Neural progenitor cell (in vitro differentiated cells): ENCODE measurements at regions not wholly inside any gene's neighbourhood (a gene's known extent, or its start where the extent isn't known, plus 50 kb on each side); places are given as distances from the start of the nearest gene placed in this dataset.

Experiments
- DNase-seq: peaks from one replicate; pipeline ENCODE4 v3.0.0-alpha.2; 2016; ENCODE audit warnings: low spot score
- H2AFZ ChIP-seq: fragments of 200-600 bp; sonication (generic); replicated peaks from 2 replicates; pipeline ENCODE4 v1.6.1; 2016; ENCODE audit warnings: antibody characterized with exemption
- H3F3A ChIP-seq: fragments of 200-600 bp; sonication (generic); 2 replicates; pipeline ENCODE4 v1.6.1; 2016; ENCODE audit warnings: antibody characterized with exemption, low read depth
- H3K27ac ChIP-seq: fragments of 200-600 bp; sonication (generic); 2 replicates; pipeline ENCODE4 v1.5.1; 2016; ENCODE audit warnings: mild to moderate bottlenecking
- H3K27me3 ChIP-seq: fragments of 200-600 bp; sonication (generic); 2 replicates; pipeline ENCODE4 v1.6.1; 2016; ENCODE audit warnings: mild to moderate bottlenecking, moderate library complexity
- H3K36me3 ChIP-seq: fragments of 200-600 bp; sonication (generic); 2 replicates; pipeline ENCODE4 v1.5.1; 2016
- H3K4me1 ChIP-seq: fragments of 200-600 bp; sonication (generic); 2 replicates; pipeline ENCODE4 v1.6.1; 2016; ENCODE audit warnings: mixed run types
- H3K4me2 ChIP-seq: fragments of 200-600 bp; sonication (generic); 2 replicates; pipeline ENCODE4 v1.6.1; 2016
- H3K4me3 ChIP-seq: fragments of 200-600 bp; sonication (generic); 2 replicates; pipeline ENCODE4 v1.5.1; 2016
- H3K79me2 ChIP-seq: fragments of 200-600 bp; sonication (generic); 2 replicates; pipeline ENCODE4 v1.6.1; 2016; ENCODE audit warnings: low read depth
- H3K9ac ChIP-seq: fragments of 200-600 bp; sonication (generic); 2 replicates; pipeline ENCODE4 v1.6.1; 2016
- H3K9me3 ChIP-seq: fragments of 200-600 bp; sonication (generic); 2 replicates; pipeline ENCODE4 v1.5.1; 2016; ENCODE audit warnings: low read depth
- H4K20me1 ChIP-seq: fragments of 200-600 bp; sonication (generic); 2 replicates; pipeline ENCODE4 v1.6.1; 2016; ENCODE audit warnings: low read depth
- H3K27ac Mint-ChIP-seq: 3 replicates; pipeline ENCODE4 v1.8.0; 2021; ENCODE audit warnings: mixed read lengths
- H3K27me3 Mint-ChIP-seq: 2 replicates; pipeline ENCODE4 v1.8.0; 2022; ENCODE audit warnings: low read depth, mild to moderate bottlenecking, inconsistent platforms, moderate library complexity, mixed read lengths; ENCODE audit not compliant: insufficient read depth
- H3K36me3 Mint-ChIP-seq: 3 replicates; pipeline ENCODE4 v1.8.0; 2021; ENCODE audit warnings: mixed read lengths
- H3K4me1 Mint-ChIP-seq: 3 replicates; pipeline ENCODE4 v1.8.0; 2021; ENCODE audit warnings: mixed read lengths
- H3K4me3 Mint-ChIP-seq: 3 replicates; pipeline ENCODE4 v1.8.0; 2021; ENCODE audit warnings: mild to moderate bottlenecking, moderate library complexity, mixed read lengths
- H3K9me3 Mint-ChIP-seq: 3 replicates; pipeline ENCODE4 v1.8.0; 2020; ENCODE audit warnings: mixed read lengths
- CTCF ChIP-seq: fragments of 200-600 bp; sonication (generic); IDR thresholded peaks from 2 replicates; pipeline ENCODE4 v1.5.1; 2017; ENCODE audit warnings: antibody characterized with exemption, mild to moderate bottlenecking
- EZH2 ChIP-seq: fragments of 200-600 bp; sonication (generic); IDR thresholded peaks from 2 replicates; pipeline ENCODE4 v1.6.1; 2017; ENCODE audit warnings: antibody characterized with exemption, mild to moderate bottlenecking, moderate library complexity
- EZH2phosphoT487 ChIP-seq: fragments of 200-600 bp; sonication (generic); IDR thresholded peaks from 2 replicates; pipeline ENCODE4 v1.6.1; 2017; ENCODE audit warnings: antibody characterized with exemption

GRCh38 chr2:155714983-155715382 is 617.5 kb downstream of the NR4A2 start:
- Histone ChIP-seq H3K79me2 (no peaks in the 10 kb centered on the region), H3K4me3 (no peak overlapping the region), H3F3A (no peaks in the 10 kb centered on the region), H4K20me1 (no peaks in the 10 kb centered on the region), H2AFZ (no peak overlapping the region), H3K9ac (no peak overlapping the region), H3K27ac (no peak overlapping the region), H3K36me3 (no peaks in the 10 kb centered on the region), H3K27me3 (no peaks in the 10 kb centered on the region), H3K9me3 (no peaks in the 10 kb centered on the region), H3K4me2 (no peak overlapping the region), H3K4me1 (no peaks in the 10 kb centered on the region)
- Mint-ChIP-seq H3K4me3 (no peak overlapping the region), H3K27me3 (no peaks in the 10 kb centered on the region), H3K36me3 (no peaks in the 10 kb centered on the region), H3K27ac (no peak overlapping the region), H3K9me3 (no peaks in the 10 kb centered on the region), H3K4me1 (no peaks in the 10 kb centered on the region)
- DNase-seq: no peak
- TF ChIP-seq EZH2phosphoT487 (no peak), CTCF (no peak), EZH2 (no peak)

- no peaks in the 10 kb centered on the region for H4K20me1 ChIP-seq
- Mint-ChIP-seq H3K27ac (no peak overlapping the region), H3K4me3 (no peak overlapping the region), H3K36me3 (no peaks in the 10 kb centered on the region), H3K9me3 (no peaks in the 10 kb centered on the region), H3K4me1 (no peaks in the 10 kb centered on the region), H3K27me3 (no peaks in the 10 kb centered on the region)
- H3K9ac ChIP-seq: no peak overlapping the region
- H3K4me2 ChIP-seq: no peak overlapping the region
- no peak overlapping the region for H3K27ac ChIP-seq
- H3K36me3 ChIP-seq: no peaks in the 10 kb centered on the region
- no peaks in the 10 kb centered on the region for H3K27me3 ChIP-seq
- H2AFZ ChIP-seq: no peak overlapping the region
- TF ChIP-seq CTCF (peak; percentile 42), EZH2phosphoT487 (no peak)
- no peaks in the 10 kb centered on the region for H3K79me2 ChIP-seq
- no peaks in the 10 kb centered on the region for H3F3A ChIP-seq
- no peaks in the 10 kb centered on the region for H3K4me1 ChIP-seq
- no peak overlapping the region for H3K4me3 ChIP-seq
- no peak for DNase-seq
- no peaks in the 10 kb centered on the region for H3K9me3 ChIP-seq
These were observed 624.5 kb downstream of the NR4A2 start for GRCh38 chr2:155708071-155708470.

- no peak for DNase-seq
- Histone ChIP-seq H3K27ac (no peak overlapping the region), H3K27me3 (no peaks in the 10 kb centered on the region), H2AFZ (no peak overlapping the region), H4K20me1 (no peaks in the 10 kb centered on the region), H3K4me3 (no peak overlapping the region), H3K4me2 (no peak overlapping the region), H3K4me1 (no peaks in the 10 kb centered on the region), H3K9ac (no peak overlapping the region), H3K79me2 (no peaks in the 10 kb centered on the region), H3F3A (no peaks in the 10 kb centered on the region), H3K36me3 (no peaks in the 10 kb centered on the region), H3K9me3 (no peaks in the 10 kb centered on the region)
- Mint-ChIP-seq H3K27ac (no peak overlapping the region), H3K9me3 (no peaks in the 10 kb centered on the region), H3K4me3 (no peak overlapping the region), H3K36me3 (no peaks in the 10 kb centered on the region), H3K27me3 (no peaks in the 10 kb centered on the region), H3K4me1 (no peaks in the 10 kb centered on the region)
- TF ChIP-seq CTCF (no peak), EZH2 (no peak), EZH2phosphoT487 (no peak)
These were observed 628.6 kb downstream of the NR4A2 start for GRCh38 chr2:155703917-155704316.

- Histone ChIP-seq H3F3A (no peaks in the 10 kb centered on the region), H3K4me1 (no peaks in the 10 kb centered on the region), H3K9me3 (no peaks in the 10 kb centered on the region), H3K27me3 (no peaks in the 10 kb centered on the region), H3K4me3 (no peak overlapping the region), H4K20me1 (no peaks in the 10 kb centered on the region), H3K27ac (no peak overlapping the region), H3K79me2 (no peaks in the 10 kb centered on the region), H2AFZ (no peak overlapping the region), H3K4me2 (no peak overlapping the region), H3K36me3 (no peaks in the 10 kb centered on the region), H3K9ac (no peak overlapping the region)
- TF ChIP-seq EZH2: no peak
- TF ChIP-seq EZH2phosphoT487: no peak
- TF ChIP-seq CTCF: no peak
- no peaks in the 10 kb centered on the region for H3K27me3 Mint-ChIP-seq
- no peaks in the 10 kb centered on the region for H3K36me3 Mint-ChIP-seq
- H3K27ac Mint-ChIP-seq: no peak overlapping the region
- H3K4me1 Mint-ChIP-seq: no peaks in the 10 kb centered on the region
- no peaks in the 10 kb centered on the region for H3K9me3 Mint-ChIP-seq
- no peak for DNase-seq
- H3K4me3 Mint-ChIP-seq: no peak overlapping the region
These were observed 629.5 kb downstream of the NR4A2 start for GRCh38 chr2:155703048-155703447.
